H1 (cell line): ENCODE measurements at regions not wholly inside any gene's neighbourhood (a gene's known extent, or its start where the extent isn't known, plus 50 kb on each side); places are given as distances from the start of the nearest gene placed in this dataset.

Experiments used
- EP300 ChIP-seq, 2 experiments: IDR thresholded peaks; 1 replicate in 1 of 2; 2 replicates in 1 of 2; pipeline ENCODE4 v1.6.1; 2011 to 2012; ENCODE audit warnings: low read depth in 2 of 2, low read length in 2 of 2, mild to moderate bottlenecking in 2 of 2, borderline replicate concordance in 1 of 2, inconsistent platforms in 1 of 2, moderate library complexity in 1 of 2
- FOSL1 ChIP-seq: IDR thresholded peaks from 2 replicates; pipeline ENCODE4 v1.6.1; 2011; ENCODE audit warnings: mild to moderate bottlenecking, low read depth, low read length, moderate library complexity; ENCODE audit not compliant: insufficient read depth
- HDAC6 ChIP-seq: IDR thresholded peaks from one replicate; pipeline ENCODE4 v1.7.1; 2012; ENCODE audit warnings: low read depth, mild to moderate bottlenecking, inconsistent platforms, low read length, moderate library complexity
- POLR2AphosphoS5 ChIP-seq: IDR thresholded peaks from 2 replicates; pipeline ENCODE4 v1.6.1; 2011; ENCODE audit warnings: low read depth, low read length
- RXRA ChIP-seq: IDR thresholded peaks from 2 replicates; pipeline ENCODE4 v1.6.1; 2011; ENCODE audit warnings: low read depth, mild to moderate bottlenecking, low read length, moderate library complexity; ENCODE audit not compliant: insufficient read depth
- SAP30 ChIP-seq: fragments of 300-600 bp; sonication (generic); IDR thresholded peaks from 2 replicates; pipeline ENCODE4 v1.7.1; 2012; ENCODE audit warnings: low read length, moderate library complexity, mild to moderate bottlenecking, inconsistent platforms; ENCODE audit not compliant: insufficient read depth, insufficient replicate concordance
- SUZ12 ChIP-seq: fragments of 200-600 bp; sonication (generic); IDR thresholded peaks from 2 replicates; pipeline ENCODE4 v1.6.1; 2012; ENCODE audit warnings: mild to moderate bottlenecking, inconsistent platforms, low read length, moderate library complexity, mixed read lengths
- TAF1 ChIP-seq: IDR thresholded peaks from 2 replicates; pipeline ENCODE4 v1.6.1; 2011; ENCODE audit warnings: mild to moderate bottlenecking, low read depth, low read length
- TAF7 ChIP-seq: optimal IDR thresholded peaks from 2 replicates; pipeline ENCODE3; 2011; ENCODE audit warnings: low read depth, mild to moderate bottlenecking, inconsistent platforms, low read length, moderate library complexity, borderline replicate concordance
- TF ChIP-seq, protein P1 (sequence below): fragments of 300-600 bp; sonication (generic); IDR thresholded peaks from 2 replicates; pipeline ENCODE4 v1.7.1; 2012; ENCODE audit warnings: low read length, moderate library complexity, mild to moderate bottlenecking, inconsistent platforms; ENCODE audit not compliant: insufficient replicate concordance

DNA sequence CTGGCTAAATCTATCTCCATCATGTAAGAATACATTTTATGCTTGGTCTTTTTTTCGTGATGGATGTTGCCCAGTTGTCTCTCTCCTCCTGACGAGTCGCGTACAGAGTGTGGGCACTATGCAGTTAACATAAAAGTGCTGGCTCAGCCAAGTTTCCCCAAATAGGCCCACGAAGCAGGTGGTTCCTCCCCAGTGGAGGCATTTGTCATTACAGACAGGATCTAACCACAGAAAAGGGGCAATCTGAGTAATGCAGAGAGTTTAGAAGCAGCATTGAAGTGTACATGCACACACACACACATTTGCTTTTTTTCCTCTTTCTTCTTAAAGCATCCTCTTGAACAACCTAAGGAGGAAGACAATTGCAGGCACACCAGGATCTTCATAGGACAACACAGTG, 188.7 kb upstream of the VCX start (continued):
- TF ChIP-seq, protein P1, sequence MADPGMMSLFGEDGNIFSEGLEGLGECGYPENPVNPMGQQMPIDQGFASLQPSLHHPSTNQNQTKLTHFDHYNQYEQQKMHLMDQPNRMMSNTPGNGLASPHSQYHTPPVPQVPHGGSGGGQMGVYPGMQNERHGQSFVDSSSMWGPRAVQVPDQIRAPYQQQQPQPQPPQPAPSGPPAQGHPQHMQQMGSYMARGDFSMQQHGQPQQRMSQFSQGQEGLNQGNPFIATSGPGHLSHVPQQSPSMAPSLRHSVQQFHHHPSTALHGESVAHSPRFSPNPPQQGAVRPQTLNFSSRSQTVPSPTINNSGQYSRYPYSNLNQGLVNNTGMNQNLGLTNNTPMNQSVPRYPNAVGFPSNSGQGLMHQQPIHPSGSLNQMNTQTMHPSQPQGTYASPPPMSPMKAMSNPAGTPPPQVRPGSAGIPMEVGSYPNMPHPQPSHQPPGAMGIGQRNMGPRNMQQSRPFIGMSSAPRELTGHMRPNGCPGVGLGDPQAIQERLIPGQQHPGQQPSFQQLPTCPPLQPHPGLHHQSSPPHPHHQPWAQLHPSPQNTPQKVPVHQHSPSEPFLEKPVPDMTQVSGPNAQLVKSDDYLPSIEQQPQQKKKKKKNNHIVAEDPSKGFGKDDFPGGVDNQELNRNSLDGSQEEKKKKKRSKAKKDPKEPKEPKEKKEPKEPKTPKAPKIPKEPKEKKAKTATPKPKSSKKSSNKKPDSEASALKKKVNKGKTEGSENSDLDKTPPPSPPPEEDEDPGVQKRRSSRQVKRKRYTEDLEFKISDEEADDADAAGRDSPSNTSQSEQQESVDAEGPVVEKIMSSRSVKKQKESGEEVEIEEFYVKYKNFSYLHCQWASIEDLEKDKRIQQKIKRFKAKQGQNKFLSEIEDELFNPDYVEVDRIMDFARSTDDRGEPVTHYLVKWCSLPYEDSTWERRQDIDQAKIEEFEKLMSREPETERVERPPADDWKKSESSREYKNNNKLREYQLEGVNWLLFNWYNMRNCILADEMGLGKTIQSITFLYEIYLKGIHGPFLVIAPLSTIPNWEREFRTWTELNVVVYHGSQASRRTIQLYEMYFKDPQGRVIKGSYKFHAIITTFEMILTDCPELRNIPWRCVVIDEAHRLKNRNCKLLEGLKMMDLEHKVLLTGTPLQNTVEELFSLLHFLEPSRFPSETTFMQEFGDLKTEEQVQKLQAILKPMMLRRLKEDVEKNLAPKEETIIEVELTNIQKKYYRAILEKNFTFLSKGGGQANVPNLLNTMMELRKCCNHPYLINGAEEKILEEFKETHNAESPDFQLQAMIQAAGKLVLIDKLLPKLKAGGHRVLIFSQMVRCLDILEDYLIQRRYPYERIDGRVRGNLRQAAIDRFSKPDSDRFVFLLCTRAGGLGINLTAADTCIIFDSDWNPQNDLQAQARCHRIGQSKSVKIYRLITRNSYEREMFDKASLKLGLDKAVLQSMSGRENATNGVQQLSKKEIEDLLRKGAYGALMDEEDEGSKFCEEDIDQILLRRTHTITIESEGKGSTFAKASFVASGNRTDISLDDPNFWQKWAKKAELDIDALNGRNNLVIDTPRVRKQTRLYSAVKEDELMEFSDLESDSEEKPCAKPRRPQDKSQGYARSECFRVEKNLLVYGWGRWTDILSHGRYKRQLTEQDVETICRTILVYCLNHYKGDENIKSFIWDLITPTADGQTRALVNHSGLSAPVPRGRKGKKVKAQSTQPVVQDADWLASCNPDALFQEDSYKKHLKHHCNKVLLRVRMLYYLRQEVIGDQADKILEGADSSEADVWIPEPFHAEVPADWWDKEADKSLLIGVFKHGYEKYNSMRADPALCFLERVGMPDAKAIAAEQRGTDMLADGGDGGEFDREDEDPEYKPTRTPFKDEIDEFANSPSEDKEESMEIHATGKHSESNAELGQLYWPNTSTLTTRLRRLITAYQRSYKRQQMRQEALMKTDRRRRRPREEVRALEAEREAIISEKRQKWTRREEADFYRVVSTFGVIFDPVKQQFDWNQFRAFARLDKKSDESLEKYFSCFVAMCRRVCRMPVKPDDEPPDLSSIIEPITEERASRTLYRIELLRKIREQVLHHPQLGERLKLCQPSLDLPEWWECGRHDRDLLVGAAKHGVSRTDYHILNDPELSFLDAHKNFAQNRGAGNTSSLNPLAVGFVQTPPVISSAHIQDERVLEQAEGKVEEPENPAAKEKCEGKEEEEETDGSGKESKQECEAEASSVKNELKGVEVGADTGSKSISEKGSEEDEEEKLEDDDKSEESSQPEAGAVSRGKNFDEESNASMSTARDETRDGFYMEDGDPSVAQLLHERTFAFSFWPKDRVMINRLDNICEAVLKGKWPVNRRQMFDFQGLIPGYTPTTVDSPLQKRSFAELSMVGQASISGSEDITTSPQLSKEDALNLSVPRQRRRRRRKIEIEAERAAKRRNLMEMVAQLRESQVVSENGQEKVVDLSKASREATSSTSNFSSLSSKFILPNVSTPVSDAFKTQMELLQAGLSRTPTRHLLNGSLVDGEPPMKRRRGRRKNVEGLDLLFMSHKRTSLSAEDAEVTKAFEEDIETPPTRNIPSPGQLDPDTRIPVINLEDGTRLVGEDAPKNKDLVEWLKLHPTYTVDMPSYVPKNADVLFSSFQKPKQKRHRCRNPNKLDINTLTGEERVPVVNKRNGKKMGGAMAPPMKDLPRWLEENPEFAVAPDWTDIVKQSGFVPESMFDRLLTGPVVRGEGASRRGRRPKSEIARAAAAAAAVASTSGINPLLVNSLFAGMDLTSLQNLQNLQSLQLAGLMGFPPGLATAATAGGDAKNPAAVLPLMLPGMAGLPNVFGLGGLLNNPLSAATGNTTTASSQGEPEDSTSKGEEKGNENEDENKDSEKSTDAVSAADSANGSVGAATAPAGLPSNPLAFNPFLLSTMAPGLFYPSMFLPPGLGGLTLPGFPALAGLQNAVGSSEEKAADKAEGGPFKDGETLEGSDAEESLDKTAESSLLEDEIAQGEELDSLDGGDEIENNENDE, result no peak
- TF ChIP-seq EP300 (IDR thresholded peaks at IDR 0.05; ENCODE audit: borderline replicate concordance in 1 of 2, low read depth in 2 of 2, low read length in 2 of 2) (no peak), TAF1 (no peak), SUZ12 (no peak), TAF7 (no peak), HDAC6 (no peak), SAP30 (no peak), FOSL1 (no peak), RXRA (no peak), POLR2AphosphoS5 (no peak)
